ENCODE measurements at regions not wholly inside any gene's neighbourhood (a gene's known extent, or its start where the extent isn't known, plus 50 kb on each side); places are given as distances from the start of the nearest gene placed in this dataset.
A peak's percentile ranks its signal among the peaks of the same experiment; 100 is the strongest.

GRCh38 chr12:127542391-127542790, 724.6 kb upstream of the TMEM132C start:
- no peak for DNase-seq

GRCh38 chr12:127542931-127543330, 724.0 kb upstream of the TMEM132C start:
- no peak for DNase-seq

GRCh38 chr12:127546721-127547505, 720.1 kb upstream of the TMEM132C start:
- DNase-seq, result no peak

GRCh38 chr12:127548123-127548553, 718.8 kb upstream of the TMEM132C start:
- DNase-seq, result no peak

GRCh38 chr12:127550271-127550670, 716.7 kb upstream of the TMEM132C start:
- no peak for DNase-seq

GRCh38 chr12:127552838-127553237, 714.1 kb upstream of the TMEM132C start:
- no peak for DNase-seq

- DNase-seq, result no peak
Measured at GRCh38 chr12:127555071-127555470, 711.9 kb upstream of the TMEM132C start.

- DNase-seq, result no peak
Measured at GRCh38 chr12:127556231-127556886, 710.6 kb upstream of the TMEM132C start.

- DNase-seq, result no peak
Measured at GRCh38 chr12:127558361-127558760, 708.6 kb upstream of the TMEM132C start.

GRCh38 chr12:127559349-127560040, 707.5 kb upstream of the TMEM132C start:
- peak; percentile 29 for DNase-seq

GRCh38 chr12:127560041-127560478, 706.9 kb upstream of the TMEM132C start:
- DNase-seq, result no peak

GRCh38 chr12:127562816-127563215, 704.2 kb upstream of the TMEM132C start:
- DNase-seq, result no peak

GRCh38 chr12:127565241-127565640, 701.7 kb upstream of the TMEM132C start:
- DNase-seq, result no peak

GRCh38 chr12:127567531-127567930, 699.4 kb upstream of the TMEM132C start:
- DNase-seq, result no peak

GRCh38 chr12:127570387-127570786, 696.6 kb upstream of the TMEM132C start:
- DNase-seq, result no peak

GRCh38 chr12:127570793-127571360, 696.1 kb upstream of the TMEM132C start:
- DNase-seq, result no peak

- DNase-seq, result no peak
Measured at GRCh38 chr12:127571578-127571977, 695.4 kb upstream of the TMEM132C start.

- DNase-seq, result no peak
Measured at GRCh38 chr12:127579446-127579845, 687.5 kb upstream of the TMEM132C start.

- DNase-seq, result no peak
Measured at GRCh38 chr12:127582074-127582473, 684.9 kb upstream of the TMEM132C start.

GRCh38 chr12:127583041-127583440, 683.9 kb upstream of the TMEM132C start:
- no peak for DNase-seq

- DNase-seq, result no peak
Measured at GRCh38 chr12:127588249-127588648, 678.7 kb upstream of the TMEM132C start.

- no peak for DNase-seq
Measured at GRCh38 chr12:127589541-127589940, 677.4 kb upstream of the TMEM132C start.

- no peak for DNase-seq
Measured at GRCh38 chr12:127590868-127591267, 676.1 kb upstream of the TMEM132C start.

Measured in NCI-H1417 treated with DMSO at 0.1 percent for 48 hours (cell line).